ENCODE measurements at regions not wholly inside any gene's neighbourhood (a gene's known extent, or its start where the extent isn't known, plus 50 kb on each side); places are given as distances from the start of the nearest gene placed in this dataset.

GRCh38 chr14:83101846-83102245 lies 1568.2 kb upstream of the SEL1L start:
- FAIRE-seq (no peak), ATAC-seq (no peak), DNase-seq (ENCODE audit: low read depth in 1 of 2, low spot score in 1 of 2) (no peak)
- no peak for TF ChIP-seq RAD21 (conservative IDR thresholded peaks at IDR 0.05 in 1 of 2, IDR thresholded peaks at IDR 0.05 in 1 of 2)
- TF ChIP-seq PHF8 (IDR thresholded peaks at IDR 0.05; ENCODE audit: borderline replicate concordance, low read depth): no peak
- TF ChIP-seq MAFK (IDR thresholded peaks at IDR 0.05; ENCODE audit: partially characterized antibody): no peak
- no peak for TF ChIP-seq ZNF302 (CRISPR knock-in tag; IDR thresholded peaks at IDR 0.05)
- TF ChIP-seq MAX (IDR thresholded peaks at IDR 0.05): no peak
- no peak for TF ChIP-seq ZFP36 (IDR thresholded peaks at IDR 0.05; ENCODE audit: borderline replicate concordance, partially characterized antibody)
- no peak for TF ChIP-seq FOSB (CRISPR knock-in tag; IDR thresholded peaks at IDR 0.05)
- TF ChIP-seq JUN (IDR thresholded peaks at IDR 0.05): no peak
- TF ChIP-seq ESRRA (IDR thresholded peaks at IDR 0.05; ENCODE audit: borderline replicate concordance, low read length): no peak
- TF ChIP-seq HOXB13 (CRISPR knock-in tag; IDR thresholded peaks at IDR 0.05; ENCODE audit: low read depth): no peak
- TF ChIP-seq CHD4 (IDR thresholded peaks at IDR 0.05; ENCODE audit: borderline replicate concordance): no peak
- no peak for TF ChIP-seq RCOR1 (IDR thresholded peaks at IDR 0.05; ENCODE audit: low read depth, low read length)
- no peak for TF ChIP-seq NFE2L2 (conservative IDR thresholded peaks at IDR 0.05; ENCODE audit: low read length)
- no peak for TF ChIP-seq ELK1 (IDR thresholded peaks at IDR 0.05; ENCODE audit: low read depth, low read length)
- TF ChIP-seq POLR2A (IDR thresholded peaks at IDR 0.05; ENCODE audit: low read length): no peak
- TF ChIP-seq TFCP2L1 (CRISPR knock-in tag; IDR thresholded peaks at IDR 0.05): no peak
- no peak for TF ChIP-seq BHLHE40 (IDR thresholded peaks at IDR 0.05; ENCODE audit: low read depth, low read length)
- no peak for TF ChIP-seq HMGXB4 (CRISPR knock-in tag; IDR thresholded peaks at IDR 0.05; ENCODE audit: borderline replicate concordance)
- no peak for TF ChIP-seq EP300 (IDR thresholded peaks at IDR 0.05)
- TF ChIP-seq USF2 (IDR thresholded peaks at IDR 0.05): no peak
- ChIA-PET CTCF (no interaction called here), POLR2A (no interaction called here)
- WGBS (ENCODE audit: missing lambda C conversion rate): 3% methylated on average over 1 of the region's 1 CpG
- no peak overlapping the region for H3K4me3 ChIP-seq
- no peak overlapping the region for H3K4me2 ChIP-seq
- no peaks in the 10 kb centered on the region for H3K9me3 ChIP-seq
- no peaks in the 10 kb centered on the region for H3K4me1 ChIP-seq
- no peak overlapping the region for H3K27ac ChIP-seq

GRCh38 chr14:83118029-83118428 lies 1584.4 kb upstream of the SEL1L start:
- no peak overlapping the region for H3K4me3 ChIP-seq
- POLR2A ChIA-PET: no interaction called here
- H3K27ac ChIP-seq: no peak overlapping the region
- CTCF ChIA-PET: no interaction called here
- H3K4me2 ChIP-seq: no peak overlapping the region
- no peak for DNase-seq (ENCODE audit: low read depth in 1 of 2, low spot score in 1 of 2)
- no peaks in the 10 kb centered on the region for H3K4me1 ChIP-seq
- 42% methylated on average over 6 of the region's 6 CpGs for WGBS (ENCODE audit: missing lambda C conversion rate)
- FAIRE-seq: no peak
- ATAC-seq: no peak
- no peaks in the 10 kb centered on the region for H3K9me3 ChIP-seq
- TF ChIP-seq FOXS1 (CRISPR knock-in tag; IDR thresholded peaks at IDR 0.05) (no peak), ZSCAN20 (CRISPR knock-in tag; IDR thresholded peaks at IDR 0.05) (no peak), CBX8 (IDR thresholded peaks at IDR 0.05) (no peak), BCL3 (IDR thresholded peaks at IDR 0.05) (no peak), RFX5 (IDR thresholded peaks at IDR 0.05) (no peak), POLR2AphosphoS2 (conservative IDR thresholded peaks at IDR 0.05; ENCODE audit: low read length) (no peak), GATA3 (IDR thresholded peaks at IDR 0.05; ENCODE audit: borderline replicate concordance) (no peak), PBX3 (IDR thresholded peaks at IDR 0.05) (no peak), RARB (CRISPR knock-in tag; IDR thresholded peaks at IDR 0.05) (no peak), TFCP2L1 (CRISPR knock-in tag; IDR thresholded peaks at IDR 0.05) (no peak), CEBPB (IDR thresholded peaks at IDR 0.05) (no peak), MAFK (IDR thresholded peaks at IDR 0.05; ENCODE audit: partially characterized antibody) (no peak), BHLHE40 (IDR thresholded peaks at IDR 0.05; ENCODE audit: low read depth, low read length) (no peak), HEYL (CRISPR knock-in tag; IDR thresholded peaks at IDR 0.05) (no peak), FOSB (CRISPR knock-in tag; IDR thresholded peaks at IDR 0.05) (no peak)
